ENCODE measurements at regions not wholly inside any gene's neighbourhood (a gene's known extent, or its start where the extent isn't known, plus 50 kb on each side); places are given as distances from the start of the nearest gene placed in this dataset.

DNA sequence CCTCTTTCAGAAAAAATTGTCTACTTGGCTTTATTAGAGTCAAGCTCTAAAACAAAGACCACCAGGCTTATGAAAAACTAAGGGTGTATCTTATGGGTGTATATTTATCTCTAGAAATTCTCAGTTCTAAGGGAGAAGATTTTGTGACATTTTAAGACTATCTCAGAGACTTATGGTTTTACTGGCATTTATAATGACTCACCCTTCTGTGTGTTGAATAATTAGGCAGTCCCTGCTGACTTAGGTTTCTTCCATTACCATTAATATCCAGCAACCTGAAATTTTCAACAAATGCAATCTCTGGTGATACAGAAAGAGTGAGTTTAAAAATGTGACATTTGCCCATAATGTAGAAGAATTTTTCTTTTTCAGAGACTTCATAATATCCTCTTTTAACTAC, 1015.0 kb upstream of the AGA start:
- FAIRE-seq: no peak

DNA sequence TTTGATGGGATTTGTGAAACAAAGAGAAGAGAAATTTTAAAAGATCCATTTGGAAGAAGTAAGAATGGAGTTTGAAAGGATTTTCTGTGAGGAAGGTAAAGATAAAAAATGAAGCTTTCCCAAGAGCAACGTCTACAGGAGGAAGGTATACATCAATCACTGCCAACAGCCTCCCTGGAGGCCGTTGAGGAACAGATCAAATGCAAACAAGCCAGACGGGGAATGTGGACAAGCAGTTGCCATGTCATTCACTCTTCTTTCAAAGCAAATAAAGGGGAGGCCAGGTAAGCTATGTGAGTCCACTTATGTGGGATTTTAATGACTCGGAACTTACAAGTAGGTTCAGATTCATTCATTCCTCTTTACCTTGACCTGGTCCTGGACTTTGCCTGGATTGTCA, 1020.5 kb upstream of the AGA start:
- no peak for FAIRE-seq
- no peak for DNase-seq (ENCODE audit: insufficient read length)
- TF ChIP-seq POLR2A (IDR thresholded peaks at IDR 0.05; ENCODE audit: low read depth, low read length) (no peak), TAF1 (IDR thresholded peaks at IDR 0.05; ENCODE audit: borderline replicate concordance, low read depth, low read length) (no peak), POLR2AphosphoS5 (IDR thresholded peaks at IDR 0.05; ENCODE audit: low read depth, low read length) (no peak)

More for the DNA sequence above, 1015.0 kb upstream of the AGA start:
- DNase-seq (ENCODE audit: insufficient read length): no peak
- no peak for TF ChIP-seq POLR2A (IDR thresholded peaks at IDR 0.05; ENCODE audit: low read depth, low read length)
- TF ChIP-seq TAF1 (IDR thresholded peaks at IDR 0.05; ENCODE audit: borderline replicate concordance, low read depth, low read length): no peak
- no peak for TF ChIP-seq POLR2AphosphoS5 (IDR thresholded peaks at IDR 0.05; ENCODE audit: low read depth, low read length)

- TF ChIP-seq POLR2AphosphoS5 (IDR thresholded peaks at IDR 0.05; ENCODE audit: low read depth, low read length) (no peak), POLR2A (IDR thresholded peaks at IDR 0.05; ENCODE audit: low read depth, low read length) (no peak), TAF1 (IDR thresholded peaks at IDR 0.05; ENCODE audit: borderline replicate concordance, low read depth, low read length) (no peak)
- DNase-seq (ENCODE audit: insufficient read length) (no peak), FAIRE-seq (no peak)
Observed at GRCh38 chr4:178463747-178464146, 1021.5 kb upstream of the AGA start.

GRCh38 chr4:178470996-178471784, 1029.0 kb upstream of the AGA start:
- no peak for FAIRE-seq
- TF ChIP-seq TAF1 (IDR thresholded peaks at IDR 0.05; ENCODE audit: borderline replicate concordance, low read depth, low read length) (no peak), POLR2A (IDR thresholded peaks at IDR 0.05; ENCODE audit: low read depth, low read length) (no peak)
- no peak for DNase-seq (ENCODE audit: insufficient read length)

GRCh38 chr4:178471994-178472393, 1029.8 kb upstream of the AGA start:
- no peak for FAIRE-seq
- TF ChIP-seq POLR2A (IDR thresholded peaks at IDR 0.05; ENCODE audit: low read depth, low read length): no peak
- TF ChIP-seq TAF1 (IDR thresholded peaks at IDR 0.05; ENCODE audit: borderline replicate concordance, low read depth, low read length): no peak
- TF ChIP-seq POLR2AphosphoS5 (IDR thresholded peaks at IDR 0.05; ENCODE audit: low read depth, low read length): no peak
- DNase-seq (ENCODE audit: insufficient read length): no peak

GRCh38 chr4:178480105-178480504, 1037.9 kb upstream of the AGA start:
- DNase-seq (ENCODE audit: insufficient read length) (no peak), FAIRE-seq (no peak)
- TF ChIP-seq POLR2A (IDR thresholded peaks at IDR 0.05; ENCODE audit: low read depth, low read length): no peak
- no peak for TF ChIP-seq TAF1 (IDR thresholded peaks at IDR 0.05; ENCODE audit: borderline replicate concordance, low read depth, low read length)
- no peak for TF ChIP-seq POLR2AphosphoS5 (IDR thresholded peaks at IDR 0.05; ENCODE audit: low read depth, low read length)

GRCh38 chr4:178480881-178481280, 1038.6 kb upstream of the AGA start:
- FAIRE-seq (no peak), DNase-seq (ENCODE audit: insufficient read length) (no peak)
- no peak for TF ChIP-seq POLR2A (IDR thresholded peaks at IDR 0.05; ENCODE audit: low read depth, low read length)
- TF ChIP-seq TAF1 (IDR thresholded peaks at IDR 0.05; ENCODE audit: borderline replicate concordance, low read depth, low read length): no peak
- no peak for TF ChIP-seq POLR2AphosphoS5 (IDR thresholded peaks at IDR 0.05; ENCODE audit: low read depth, low read length)

DNA sequence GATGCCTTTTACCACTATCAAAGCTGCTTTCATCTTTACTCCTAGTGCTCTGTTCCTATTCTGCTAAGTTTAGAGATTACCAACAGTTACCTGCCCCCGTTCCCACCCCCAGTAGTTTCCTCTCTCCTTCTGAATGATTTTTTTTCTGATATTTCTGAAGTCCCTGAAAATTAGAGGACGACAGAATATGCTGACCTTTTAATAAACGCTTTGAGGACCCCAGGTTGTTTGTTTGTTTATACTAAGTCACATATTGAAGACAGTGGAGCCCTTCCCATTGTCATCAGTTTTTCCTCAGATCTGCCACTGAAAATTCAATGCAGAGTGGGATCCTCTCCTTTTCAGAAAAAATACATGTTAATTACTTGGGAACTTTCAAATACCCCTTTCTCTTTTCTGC, 1039.3 kb upstream of the AGA start:
- no peak for DNase-seq (ENCODE audit: insufficient read length)
- TF ChIP-seq TAF1 (IDR thresholded peaks at IDR 0.05; ENCODE audit: borderline replicate concordance, low read depth, low read length) (no peak), POLR2A (IDR thresholded peaks at IDR 0.05; ENCODE audit: low read depth, low read length) (no peak), POLR2AphosphoS5 (IDR thresholded peaks at IDR 0.05; ENCODE audit: low read depth, low read length) (no peak)
- FAIRE-seq: no peak

DNA sequence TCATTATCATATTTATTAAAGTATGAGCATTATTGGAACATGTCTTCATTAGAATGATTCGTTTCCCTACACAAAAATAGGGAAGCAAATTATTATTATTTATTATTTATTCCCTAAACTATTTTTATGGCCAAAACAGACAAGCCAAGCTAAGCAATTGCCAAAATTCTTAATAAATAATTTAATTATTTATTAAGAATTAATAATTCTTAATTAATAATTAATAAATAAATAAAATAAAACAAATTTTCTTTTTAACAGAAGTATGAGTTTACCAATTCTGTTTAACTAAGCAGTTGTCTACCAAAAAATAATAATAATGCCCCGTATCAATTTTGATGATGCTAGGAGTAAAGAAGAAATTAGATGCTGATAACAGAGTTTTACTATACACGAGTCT, 1080.8 kb upstream of the AGA start:
- TF ChIP-seq TAF1 (IDR thresholded peaks at IDR 0.05; ENCODE audit: borderline replicate concordance, low read depth, low read length) (no peak), POLR2A (IDR thresholded peaks at IDR 0.05; ENCODE audit: low read depth, low read length) (no peak), POLR2AphosphoS5 (IDR thresholded peaks at IDR 0.05; ENCODE audit: low read depth, low read length) (no peak)
- DNase-seq (ENCODE audit: insufficient read length) (no peak), FAIRE-seq (no peak)

DNA sequence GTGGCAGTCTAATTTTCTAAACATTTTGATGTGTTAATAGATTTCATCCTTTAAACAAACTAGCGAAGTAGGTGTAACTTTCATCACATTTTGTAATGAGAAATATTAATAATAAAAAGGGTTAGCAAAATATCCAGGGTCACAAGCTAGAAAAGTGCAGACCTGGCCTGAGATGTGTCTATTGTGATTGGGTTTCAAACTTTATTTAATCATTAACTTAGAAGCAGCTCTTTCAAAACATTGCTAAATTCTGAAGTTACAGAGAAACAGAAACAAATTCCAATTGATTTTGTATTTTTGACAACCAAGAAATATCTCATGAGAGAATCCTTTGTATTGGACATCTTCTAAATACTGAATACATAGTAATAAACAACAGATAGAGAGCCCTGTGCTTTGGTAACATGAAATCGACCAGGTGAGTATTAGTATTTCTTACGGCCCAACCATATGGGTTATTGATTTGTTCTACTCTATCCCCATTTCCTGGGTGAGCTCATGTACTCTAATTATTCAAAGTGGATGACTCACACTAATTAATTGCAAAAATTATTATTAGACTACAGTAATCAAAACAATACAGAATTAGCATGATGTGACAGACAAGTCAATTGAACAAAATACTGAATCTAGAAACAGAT, 1093.8 kb upstream of the AGA start:
- DNase-seq (ENCODE audit: insufficient read length) (no peak), FAIRE-seq (no peak)
- no peak for TF ChIP-seq POLR2A (IDR thresholded peaks at IDR 0.05; ENCODE audit: low read depth, low read length)
- TF ChIP-seq TAF1 (IDR thresholded peaks at IDR 0.05; ENCODE audit: borderline replicate concordance, low read depth, low read length): no peak
- no peak for TF ChIP-seq POLR2AphosphoS5 (IDR thresholded peaks at IDR 0.05; ENCODE audit: low read depth, low read length)

DNA sequence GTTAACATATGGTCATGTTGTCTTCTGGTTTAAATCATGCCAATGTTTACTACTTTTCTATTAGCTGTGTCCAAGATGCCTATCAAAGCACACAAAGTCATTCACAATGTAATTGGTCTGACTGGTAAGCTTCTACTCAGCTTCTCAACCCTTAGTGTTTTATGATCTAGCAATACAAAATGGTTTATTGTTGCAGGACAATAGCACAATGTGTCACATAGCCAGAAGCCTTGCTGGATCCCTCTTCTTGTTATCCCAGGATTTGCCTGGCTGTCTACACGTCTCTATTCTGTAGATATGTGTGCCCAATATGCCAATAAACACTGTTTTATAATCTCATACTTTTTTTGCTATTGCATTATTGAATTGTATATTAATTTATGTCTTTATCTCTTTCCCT, 1111.0 kb upstream of the AGA start:
- no peak for TF ChIP-seq POLR2AphosphoS5 (IDR thresholded peaks at IDR 0.05; ENCODE audit: low read depth, low read length)
- no peak for TF ChIP-seq TAF1 (IDR thresholded peaks at IDR 0.05; ENCODE audit: borderline replicate concordance, low read depth, low read length)
- TF ChIP-seq POLR2A (IDR thresholded peaks at IDR 0.05; ENCODE audit: low read depth, low read length): no peak
- FAIRE-seq: no peak
- DNase-seq (ENCODE audit: insufficient read length): no peak

DNA sequence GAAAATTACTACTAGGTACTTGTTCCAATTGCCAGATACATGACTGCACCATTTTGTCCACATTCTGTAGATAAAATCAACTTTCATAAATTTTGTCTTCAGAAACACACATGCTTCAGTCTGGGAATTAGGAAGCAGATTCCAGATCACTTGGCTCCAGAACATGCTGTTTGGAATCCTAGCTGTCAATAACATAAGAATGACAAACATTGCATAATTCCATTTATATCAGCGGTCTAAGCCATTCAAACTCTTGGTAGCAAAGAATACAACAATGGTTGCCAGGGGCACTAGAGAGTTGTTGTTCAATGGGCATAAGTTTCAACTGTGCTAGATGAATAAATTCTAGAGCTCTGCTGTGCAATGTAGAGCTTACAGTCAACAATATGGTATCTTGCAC, 1112.1 kb upstream of the AGA start:
- FAIRE-seq (no peak), DNase-seq (ENCODE audit: insufficient read length) (no peak)
- TF ChIP-seq POLR2A (IDR thresholded peaks at IDR 0.05; ENCODE audit: low read depth, low read length) (no peak), TAF1 (IDR thresholded peaks at IDR 0.05; ENCODE audit: borderline replicate concordance, low read depth, low read length) (no peak), POLR2AphosphoS5 (IDR thresholded peaks at IDR 0.05; ENCODE audit: low read depth, low read length) (no peak)
